Hepatocyte (in vitro differentiated cells): ENCODE measurements at regions not wholly inside any gene's neighbourhood (a gene's known extent, or its start where the extent isn't known, plus 50 kb on each side); places are given as distances from the start of the nearest gene placed in this dataset.
A peak's percentile ranks its signal among the peaks of the same experiment; 100 is the strongest.

Experiments
- DNase-seq: peaks from one replicate; pipeline ENCODE4 v3.0.0-alpha.2; 2016; ENCODE audit warnings: low spot score
- H2AFZ ChIP-seq: fragments of 200-600 bp; sonication (generic); 2 replicates; pipeline ENCODE4 v1.6.0; 2016; ENCODE audit warnings: antibody characterized with exemption, mild to moderate bottlenecking
- H3K27ac ChIP-seq: fragments of 200-600 bp; sonication (generic); 2 replicates; pipeline ENCODE4 v1.5.1; 2016; ENCODE audit warnings: mild to moderate bottlenecking
- H3K27me3 ChIP-seq: fragments of 200-600 bp; sonication (generic); 2 replicates; pipeline ENCODE4 v1.6.1; 2016
- H3K36me3 ChIP-seq: fragments of 200-600 bp; sonication (generic); replicated peaks from 2 replicates; pipeline ENCODE4 v1.5.1; 2016; ENCODE audit warnings: low read depth; ENCODE audit not compliant: insufficient read depth
- H3K4me1 ChIP-seq: fragments of 200-600 bp; sonication (generic); 2 replicates; pipeline ENCODE4 v1.5.1; 2016; ENCODE audit warnings: mild to moderate bottlenecking, moderate library complexity; ENCODE audit not compliant: insufficient read depth
- H3K4me2 ChIP-seq: fragments of 200-600 bp; sonication (generic); 2 replicates; pipeline ENCODE4 v1.6.0; 2016
- H3K4me3 ChIP-seq: fragments of 200-600 bp; sonication (generic); 2 replicates; pipeline ENCODE4 v1.5.1; 2016; ENCODE audit warnings: mild to moderate bottlenecking
- H3K79me2 ChIP-seq: fragments of 200-600 bp; sonication (generic); 2 replicates; pipeline ENCODE4 v1.6.0; 2017; ENCODE audit warnings: mild to moderate bottlenecking
- H3K9me2 ChIP-seq: fragments of 200-600 bp; sonication (generic); replicated peaks from 2 replicates; pipeline ENCODE4 v1.6.0; 2017; ENCODE audit warnings: mild to moderate bottlenecking; ENCODE audit not compliant: insufficient read depth
- H3K9me3 ChIP-seq: fragments of 200-600 bp; sonication (generic); 2 replicates; pipeline ENCODE4 v1.5.1; 2016; ENCODE audit warnings: low read depth, mild to moderate bottlenecking
- H4K20me1 ChIP-seq: fragments of 200-600 bp; sonication (generic); 2 replicates; pipeline ENCODE4 v1.6.0; 2016; ENCODE audit warnings: mild to moderate bottlenecking; ENCODE audit not compliant: insufficient read depth, poor library complexity, severe bottlenecking
- CTCF ChIP-seq: fragments of 200-600 bp; sonication (generic); IDR thresholded peaks from 2 replicates; pipeline ENCODE4 v1.5.1; 2016; ENCODE audit warnings: antibody characterized with exemption, mild to moderate bottlenecking; ENCODE audit not compliant: poor library complexity
- EZH2 ChIP-seq: fragments of 200-600 bp; sonication (generic); IDR thresholded peaks from 2 replicates; pipeline ENCODE4 v1.6.1; 2016; ENCODE audit warnings: antibody characterized with exemption, mild to moderate bottlenecking, borderline replicate concordance
- EZH2phosphoT487 ChIP-seq: fragments of 200-600 bp; sonication (generic); IDR thresholded peaks from one replicate; pipeline ENCODE4 v1.6.1; 2018; ENCODE audit warnings: antibody characterized with exemption, mild to moderate bottlenecking, low read depth, moderate library complexity; ENCODE audit not compliant: unreplicated experiment, severe bottlenecking
- WGBS: methylation state at CpG from one replicate; pipeline ENCODE4 v1.1.6; 2016; ENCODE audit warnings: low lambda C conversion rate; ENCODE audit errors: missing lambda C conversion rate; 5-methylcytosine and 5-hydroxymethylcytosine counted together

GRCh38 chr1:234531151-234531635 lies 52.2 kb upstream of the TARBP1 start:
- 73% methylated on average over 17 of the region's 20 CpGs for WGBS
- Histone ChIP-seq H3K4me3 (no peak overlapping the region), H3K9me2 (no peaks in the 10 kb centered on the region), H3K27ac (peak overlapping the region; percentile 92), H3K9me3 (no peaks in the 10 kb centered on the region), H3K27me3 (no peaks in the 10 kb centered on the region), H3K36me3 (no peaks in the 10 kb centered on the region), H3K79me2 (no peaks in the 10 kb centered on the region), H3K4me2 (peak overlapping the region; percentile 43), H2AFZ (peak overlapping the region; percentile 54), H4K20me1 (no peaks in the 10 kb centered on the region), H3K4me1 (peaks cover 55% of the 10 kb centered on the region)
- TF ChIP-seq EZH2 (no peak), CTCF (no peak), EZH2phosphoT487 (no peak)
- peak; percentile 49 for DNase-seq

- no peaks in the 10 kb centered on the region for H3K9me3 ChIP-seq
- no peak overlapping the region for H2AFZ ChIP-seq
- no peaks in the 10 kb centered on the region for H3K9me2 ChIP-seq
- no peak overlapping the region for H3K4me2 ChIP-seq
- H3K36me3 ChIP-seq = no peaks in the 10 kb centered on the region
- no peaks in the 10 kb centered on the region for H3K79me2 ChIP-seq
- no peaks in the 10 kb centered on the region for H3K27me3 ChIP-seq
- no peak overlapping the region for H3K4me3 ChIP-seq
- WGBS = 94% methylated on average over 11 of the region's 11 CpGs
- no peak for DNase-seq
- no peaks in the 10 kb centered on the region for H4K20me1 ChIP-seq
- peaks cover 50% of the 10 kb centered on the region for H3K4me1 ChIP-seq
- TF ChIP-seq CTCF = no peak
- TF ChIP-seq EZH2phosphoT487 = no peak
- no peak for TF ChIP-seq EZH2
- peak overlapping the region; percentile 92 for H3K27ac ChIP-seq
Observed at GRCh38 chr1:234530672-234531071, 51.7 kb upstream of the TARBP1 start.

GRCh38 chr1:234529950-234530237 lies 50.9 kb upstream of the TARBP1 start:
- H3K4me1 ChIP-seq = peaks cover 42% of the 10 kb centered on the region
- no peaks in the 10 kb centered on the region for H3K27me3 ChIP-seq
- no peaks in the 10 kb centered on the region for H3K9me2 ChIP-seq
- no peaks in the 10 kb centered on the region for H3K9me3 ChIP-seq
- no peak overlapping the region for H3K4me2 ChIP-seq
- TF ChIP-seq EZH2phosphoT487 (no peak), EZH2 (no peak), CTCF (no peak)
- no peaks in the 10 kb centered on the region for H3K36me3 ChIP-seq
- 91% methylated on average over 2 of the region's 2 CpGs for WGBS
- no peak overlapping the region for H2AFZ ChIP-seq
- no peaks in the 10 kb centered on the region for H3K79me2 ChIP-seq
- DNase-seq = no peak
- H3K27ac ChIP-seq = no peak overlapping the region
- no peak overlapping the region for H3K4me3 ChIP-seq
- no peaks in the 10 kb centered on the region for H4K20me1 ChIP-seq
